HG03457 (cell line): ENCODE measurements at regions not wholly inside any gene's neighbourhood (a gene's known extent, or its start where the extent isn't known, plus 50 kb on each side); places are given as distances from the start of the nearest gene placed in this dataset.
A peak's percentile ranks its signal among the peaks of the same experiment; 100 is the strongest.
"Not testable (repeated sequence)": the region's sequence is repeated elsewhere in the genome, so short reads cannot be mapped to it uniquely, and the experiment has no call there.

Experiments used
- ATAC-seq: cut with Tn5 transposase; IDR thresholded peaks from one replicate; pipeline ENCODE4 v1.9.1; 2021; ENCODE audit warnings: moderate number of reproducible peaks; ENCODE audit not compliant: unreplicated experiment

- ATAC-seq, result not testable (repeated sequence)
Measured at GRCh38 chr1:188757747-188758146, 1719.9 kb downstream of the BRINP3 start.

GRCh38 chr1:188761226-188761625 lies 1716.4 kb downstream of the BRINP3 start:
- no peak for ATAC-seq

GRCh38 chr1:188762166-188762743 lies 1715.4 kb downstream of the BRINP3 start:
- no peak for ATAC-seq

- no peak for ATAC-seq
Measured at GRCh38 chr1:188763541-188763940, 1714.1 kb downstream of the BRINP3 start.

GRCh38 chr1:188769181-188769580 lies 1708.5 kb downstream of the BRINP3 start:
- no peak for ATAC-seq

DNA sequence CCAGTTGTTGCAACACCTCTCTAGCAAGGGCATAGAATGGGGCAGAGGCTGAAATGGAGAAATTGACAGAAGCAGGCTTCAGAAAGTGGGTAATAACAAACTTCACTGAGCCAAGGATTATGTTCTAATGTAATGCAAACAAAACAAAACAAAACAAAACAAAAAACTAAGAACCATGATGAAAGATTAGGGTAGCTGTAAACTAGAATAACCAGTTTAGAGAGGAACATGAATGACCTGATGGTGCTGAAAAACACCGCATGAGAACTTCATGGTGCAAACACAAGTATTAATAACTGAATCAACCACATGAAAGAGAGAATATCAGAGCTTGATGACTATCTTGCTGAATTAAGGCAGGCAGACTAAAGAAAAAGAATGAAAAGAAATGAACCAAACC lies 1707.7 kb downstream of the BRINP3 start:
- ATAC-seq, result no peak

GRCh38 chr1:188778578-188778977 lies 1699.1 kb downstream of the BRINP3 start:
- ATAC-seq, result no peak

DNA sequence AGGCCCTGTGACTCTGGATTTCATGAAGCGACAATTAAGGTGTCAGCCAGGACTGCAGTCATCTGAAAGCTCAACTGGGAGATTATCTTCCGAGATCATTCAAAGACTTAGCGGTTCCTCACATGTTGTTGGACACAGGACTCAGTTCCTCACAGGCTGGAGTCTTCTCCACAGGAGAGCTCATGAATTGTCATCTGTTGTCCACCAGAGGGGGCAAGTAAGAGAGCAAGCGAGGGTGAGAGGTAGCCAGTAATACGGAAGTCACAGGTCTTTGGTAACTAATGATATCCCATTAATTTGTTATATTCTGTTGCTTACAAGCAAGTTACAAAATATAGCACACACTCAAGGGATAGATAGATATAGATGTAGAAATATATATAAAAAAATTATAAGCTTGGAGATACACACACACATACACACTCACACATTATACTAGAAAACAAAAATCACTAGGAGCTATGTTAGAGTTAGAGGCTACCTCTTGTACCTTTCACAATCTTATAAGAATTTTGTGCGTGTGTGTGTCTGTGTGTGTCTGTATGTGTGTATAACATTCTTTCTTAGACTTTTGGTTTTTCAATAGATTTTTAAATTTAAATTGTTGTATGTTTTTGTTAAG lies 1695.3 kb downstream of the BRINP3 start:
- ATAC-seq, result peak; percentile 87

GRCh38 chr1:188794969-188795368 lies 1682.7 kb downstream of the BRINP3 start:
- ATAC-seq, result no peak

- not testable (repeated sequence) for ATAC-seq
Measured at GRCh38 chr1:188812153-188812552, 1665.5 kb downstream of the BRINP3 start.

- not testable (repeated sequence) for ATAC-seq
Measured at GRCh38 chr1:188812836-188813573, 1664.7 kb downstream of the BRINP3 start.

GRCh38 chr1:188817814-188818213 lies 1659.8 kb downstream of the BRINP3 start:
- no peak for ATAC-seq

GRCh38 chr1:188822248-188822647 lies 1655.4 kb downstream of the BRINP3 start:
- ATAC-seq, result no peak

GRCh38 chr1:188825471-188825870 lies 1652.2 kb downstream of the BRINP3 start:
- no peak for ATAC-seq

DNA sequence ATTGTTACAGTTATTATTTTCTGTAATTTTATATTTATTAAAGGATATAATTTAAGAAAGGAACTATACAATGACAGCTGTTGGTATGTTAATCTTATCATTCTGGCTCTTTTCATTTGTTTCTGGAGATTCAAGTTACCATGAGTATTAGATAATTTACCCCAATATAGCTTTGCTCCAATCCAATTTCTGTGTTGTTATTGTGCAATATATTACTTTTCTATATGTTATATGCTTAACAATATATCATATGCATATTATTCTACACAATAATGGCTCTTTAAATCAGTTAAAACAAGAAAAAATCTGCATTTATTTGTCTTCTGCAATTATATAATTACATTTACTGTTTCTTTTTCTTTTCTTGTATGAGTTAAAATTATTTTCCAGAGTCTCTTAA lies 1650.9 kb downstream of the BRINP3 start:
- ATAC-seq, result no peak

DNA sequence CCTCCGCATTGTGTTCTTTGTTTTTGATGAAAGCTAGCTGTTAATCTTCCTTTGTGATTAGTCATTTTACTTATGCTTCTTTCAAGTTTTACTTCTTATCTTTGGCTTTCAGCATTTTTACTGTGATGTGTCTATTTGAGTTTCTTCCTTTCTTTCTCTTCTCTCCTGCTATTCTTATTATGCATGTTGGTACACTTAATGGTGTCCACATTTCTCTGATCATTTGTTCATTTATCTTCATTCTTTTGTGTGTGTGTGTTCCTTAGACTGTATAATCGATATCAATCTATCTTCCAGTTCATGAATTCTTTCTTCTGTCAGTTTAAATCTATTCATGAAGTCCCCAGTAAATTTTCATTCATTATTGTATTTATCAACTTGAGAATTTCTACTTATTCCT lies 1650.3 kb downstream of the BRINP3 start:
- ATAC-seq, result no peak

DNA sequence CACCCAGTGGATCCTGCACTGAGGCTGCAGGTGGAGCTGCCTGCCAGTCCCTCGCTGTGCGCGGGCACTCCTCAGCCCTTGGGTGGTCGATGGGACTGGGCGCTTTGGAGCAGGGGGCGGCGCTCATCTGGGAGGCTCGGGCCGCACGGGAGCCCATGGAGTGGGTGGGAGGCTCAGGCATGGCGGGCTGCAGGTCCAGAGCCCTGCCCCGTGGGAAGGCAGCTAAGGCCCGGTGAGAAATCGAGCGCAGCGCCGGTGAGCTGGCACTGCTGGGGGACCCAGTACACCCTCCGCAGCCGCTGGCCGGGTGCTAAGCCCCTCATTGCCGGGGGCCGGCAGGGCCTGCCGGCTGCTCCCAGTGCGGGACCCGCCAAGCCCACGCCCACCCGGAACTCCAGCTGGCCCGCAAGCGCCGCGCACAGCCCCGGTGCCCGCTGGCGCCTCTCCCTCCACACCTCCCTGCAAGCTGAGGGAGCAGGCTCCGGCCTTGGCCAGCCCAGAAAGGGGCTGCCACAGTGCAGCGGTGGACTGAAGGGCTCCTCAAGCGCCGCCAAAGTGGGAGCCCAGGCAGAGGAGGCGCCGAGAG lies 1636.5 kb downstream of the BRINP3 start:
- ATAC-seq, result not testable (repeated sequence)

- no peak for ATAC-seq
Measured at GRCh38 chr1:188846468-188846867, 1631.2 kb downstream of the BRINP3 start.

DNA sequence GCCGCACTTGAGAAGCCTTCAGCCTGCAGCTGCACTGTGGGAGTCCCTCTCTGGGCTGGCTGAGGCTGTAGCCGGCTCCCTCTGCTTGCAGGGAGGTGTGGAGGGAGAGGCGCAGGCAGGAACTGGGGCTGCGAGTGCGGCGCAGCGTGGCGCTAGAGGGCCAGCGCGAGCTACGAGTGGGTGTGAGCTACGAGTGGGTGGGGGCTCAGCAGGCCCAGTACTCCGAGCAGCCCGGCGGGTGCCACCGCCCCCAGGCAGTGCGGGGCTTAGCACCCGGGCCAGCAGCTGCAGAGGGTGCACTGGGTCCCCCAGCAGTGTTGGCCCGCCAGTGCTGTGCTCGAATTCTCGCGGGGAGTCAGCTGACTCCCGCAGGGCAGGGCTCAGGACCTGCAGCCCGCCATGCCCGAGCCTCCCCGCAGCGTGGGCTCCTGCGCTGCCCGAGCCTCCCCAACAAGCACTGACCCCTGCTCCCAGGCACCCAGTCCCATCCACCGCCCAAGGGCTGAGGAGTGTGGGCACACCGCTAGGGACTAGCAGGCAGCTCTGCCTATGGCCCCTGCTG lies 1620.1 kb downstream of the BRINP3 start:
- ATAC-seq, result no peak

DNA sequence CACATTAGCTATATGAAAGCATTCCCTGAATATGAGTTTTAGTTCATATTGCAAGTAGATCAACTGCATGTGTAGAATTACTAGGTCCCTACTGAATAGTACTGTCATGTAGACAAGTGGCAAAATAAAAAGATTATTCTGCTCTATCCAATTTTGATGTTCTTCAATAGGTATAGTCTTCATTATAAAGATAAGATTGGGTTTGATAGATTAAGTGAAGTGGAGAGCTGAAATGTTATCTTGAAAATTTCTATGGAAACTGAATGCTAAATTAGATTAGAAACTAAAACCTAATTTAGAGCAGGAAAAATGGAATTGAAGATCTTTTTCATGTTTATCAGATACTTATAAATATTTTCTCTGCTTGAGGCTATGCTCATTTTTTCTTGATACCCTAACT lies 1610.0 kb downstream of the BRINP3 start:
- ATAC-seq, result no peak

GRCh38 chr1:188871164-188871563 lies 1606.5 kb downstream of the BRINP3 start:
- no peak for ATAC-seq

DNA sequence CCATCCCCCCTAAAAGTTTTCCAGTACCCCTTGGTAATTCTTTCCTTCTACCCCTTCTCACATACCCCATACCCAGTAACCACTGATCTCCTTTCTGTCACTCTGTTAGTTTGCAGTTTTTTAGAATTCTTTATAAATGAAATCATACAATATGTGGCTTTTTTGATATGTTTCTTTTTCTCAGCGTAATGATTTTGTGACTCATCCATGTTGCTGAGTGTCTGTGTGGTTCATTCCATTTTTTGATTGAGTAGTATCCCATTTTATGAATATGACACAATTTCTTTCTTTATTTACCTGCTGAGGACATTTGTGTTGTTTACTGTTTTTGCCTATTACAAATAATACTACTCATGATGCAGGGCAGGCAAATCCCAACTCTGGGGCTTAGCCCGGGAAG lies 1605.3 kb downstream of the BRINP3 start:
- ATAC-seq, result no peak
